A549 (cell line): ENCODE measurements at regions not wholly inside any gene's neighbourhood (a gene's known extent, or its start where the extent isn't known, plus 50 kb on each side); places are given as distances from the start of the nearest gene placed in this dataset.

Experiments used
- ATAC-seq, 2 experiments: fragments of 200-7000 bp in 1 of 2; fragments of >200 bp in 1 of 2; cut with Nextera tagmentation in 1 of 2; cut with Tn5 transposase in 1 of 2; 3 replicates each; pipeline versions ENCODE4 v1.8.0 to v1.9.1; 2018 to 2020; ENCODE audit warnings: mild to moderate bottlenecking in 1 of 2, moderate library complexity in 1 of 2
- CTCF ChIA-PET: fragments of 300-600 bp; sonication (Branson Sonifier 250); formaldehyde crosslinking; extraction: SDS; loops from one replicate; lab custom pipeline; 2021; ENCODE audit warnings: antibody characterized with exemption, inconsistent platforms; lab: Yijun Ruan, JAX
- POLR2A ChIA-PET: fragments of 350-600 bp; formaldehyde crosslinking; extraction: SDS; loops from one replicate; lab custom pipeline; 2021; ENCODE audit warnings: antibody characterized with exemption, inconsistent platforms; lab: Yijun Ruan, JAX
- DNase-seq, 2 experiments: peaks; one replicate each; pipeline versions ENCODE4 v3.0.0 to v3.0.0-alpha.2; 2011 to 2016; ENCODE audit warnings: low read depth in 1 of 2, low spot score in 1 of 2
- FAIRE-seq: peaks from 2 replicates; lab custom pipeline; 2011; peaks lifted over from hg19 to GRCh38; lab: Jason Lieb, UNC
- H3K27ac ChIP-seq, 2 experiments: fragments of >200 bp; sonication (Bioruptor Twin); formaldehyde crosslinking; 3 replicates each; pipeline ENCODE4 v1.5.1; 2016 to 2017
- H3K4me1 ChIP-seq: fragments of >200 bp; sonication (Bioruptor Twin); formaldehyde crosslinking; 3 replicates; pipeline ENCODE4 v1.6.1; 2016
- H3K4me2 ChIP-seq: fragments of >200 bp; sonication (Bioruptor Twin); formaldehyde crosslinking; 3 replicates; pipeline ENCODE4 v1.6.1; 2016
- H3K4me3 ChIP-seq: fragments of >200 bp; sonication (Bioruptor Twin); formaldehyde crosslinking; 3 replicates; pipeline ENCODE4 v1.5.1; 2016
- H3K9me3 ChIP-seq: fragments of >200 bp; sonication (Bioruptor Twin); formaldehyde crosslinking; 3 replicates; pipeline ENCODE4 v1.6.1; 2016
- CBX2 ChIP-seq: fragments of 200-600 bp; sonication (generic); IDR thresholded peaks from 2 replicates; pipeline ENCODE4 v1.6.1; 2016; ENCODE audit warnings: low read depth, mild to moderate bottlenecking, borderline replicate concordance
- CHD2 ChIP-seq: fragments of 150-350 bp; IDR thresholded peaks from 2 replicates; pipeline ENCODE4 v1.6.1; 2014; ENCODE audit warnings: low read length; ENCODE audit not compliant: partially characterized antibody
- CHD4 ChIP-seq: fragments of 200-600 bp; sonication (generic); IDR thresholded peaks from 2 replicates; pipeline ENCODE4 v1.6.1; 2016; ENCODE audit warnings: antibody characterized with exemption, mild to moderate bottlenecking, borderline replicate concordance
- EHMT2 ChIP-seq: fragments of 200-600 bp; sonication (generic); IDR thresholded peaks from 2 replicates; pipeline ENCODE4 v1.6.1; 2016; ENCODE audit warnings: antibody characterized with exemption, low read depth, mild to moderate bottlenecking, moderate library complexity
- EP300 ChIP-seq, 2 experiments: fragments of >200 bp; sonication (Bioruptor Twin); formaldehyde crosslinking; IDR thresholded peaks; 2 replicates in 1 of 2; 3 replicates in 1 of 2; pipeline ENCODE4 v1.6.1; 2016 to 2017
- FOSB ChIP-seq: fragments of 250-450 bp; sonication (Bioruptor Pico); IDR thresholded peaks from 2 replicates; pipeline ENCODE4 v1.5.0; 2020; ENCODE audit warnings: mild to moderate bottlenecking, moderate library complexity
- FOSL2 ChIP-seq, 2 experiments: fragments of 450-650 bp in 1 of 2; fragments of >200 bp in 1 of 2; sonication (Bioruptor Twin) in 1 of 2; formaldehyde crosslinking; IDR thresholded peaks; 2 replicates each; pipeline versions ENCODE4 v1.5.0 to v1.6.1; 2016 to 2020; ENCODE audit warnings: mild to moderate bottlenecking in 1 of 2, moderate library complexity in 1 of 2
- FOXS1 ChIP-seq: fragments of 250-450 bp; sonication (Bioruptor Pico); IDR thresholded peaks from 2 replicates; pipeline ENCODE4 v1.5.0; 2020; ENCODE audit warnings: mild to moderate bottlenecking, moderate library complexity
- GATA3 ChIP-seq: IDR thresholded peaks from 2 replicates; pipeline ENCODE4 v1.6.1; 2012; ENCODE audit warnings: borderline replicate concordance
- HEYL ChIP-seq: fragments of 250-450 bp; sonication (Bioruptor Pico); IDR thresholded peaks from 2 replicates; pipeline ENCODE4 v1.8.0; 2021; ENCODE audit warnings: mild to moderate bottlenecking, moderate library complexity
- HOXA7 ChIP-seq: fragments of 250-450 bp; sonication (Bioruptor Pico); IDR thresholded peaks from 2 replicates; pipeline ENCODE4 v1.5.0; 2020; ENCODE audit warnings: mild to moderate bottlenecking, moderate library complexity
- HOXB5 ChIP-seq: fragments of 250-450 bp; sonication (Bioruptor Pico); IDR thresholded peaks from 2 replicates; pipeline ENCODE4 v1.5.0; 2020; ENCODE audit warnings: mild to moderate bottlenecking, moderate library complexity
- JUN ChIP-seq, 2 experiments: fragments of >200 bp; sonication (Bioruptor Twin); formaldehyde crosslinking; IDR thresholded peaks; 2 replicates in 1 of 2; 3 replicates in 1 of 2; pipeline ENCODE4 v1.6.1; 2016 to 2017
- KDM1A ChIP-seq: fragments of 200-600 bp; sonication (generic); IDR thresholded peaks from 2 replicates; pipeline ENCODE4 v1.6.1; 2016; ENCODE audit warnings: low read depth, mild to moderate bottlenecking
- MAZ ChIP-seq: fragments of 150-350 bp; IDR thresholded peaks from 2 replicates; pipeline ENCODE4 v1.6.1; 2014; ENCODE audit warnings: antibody characterized with exemption, low read depth, low read length, borderline replicate concordance
- MYC ChIP-seq: IDR thresholded peaks from 2 replicates; pipeline ENCODE4 v1.6.1; 2012; ENCODE audit warnings: mild to moderate bottlenecking, inconsistent platforms, low read length, improper control_type of control experiment, borderline replicate concordance
- NFE2L2 ChIP-seq: fragments of 150-350 bp; conservative IDR thresholded peaks from 2 replicates; pipeline ENCODE4 v1.6.1; 2014; ENCODE audit warnings: low read length
- NR3C1 ChIP-seq: fragments of >200 bp; sonication (Bioruptor Twin); formaldehyde crosslinking; IDR thresholded peaks from 3 replicates; pipeline ENCODE4 v1.6.1; 2017
- PHF8 ChIP-seq: fragments of 200-600 bp; sonication (generic); IDR thresholded peaks from 2 replicates; pipeline ENCODE4 v1.6.1; 2016; ENCODE audit warnings: low read depth, mild to moderate bottlenecking, antibody characterized with exemption, moderate library complexity, borderline replicate concordance
- POLR2A ChIP-seq: IDR thresholded peaks from 2 replicates; pipeline ENCODE4 v1.6.1; 2012; ENCODE audit warnings: mild to moderate bottlenecking, low read length
- POLR2AphosphoS2 ChIP-seq: conservative IDR thresholded peaks from 2 replicates; pipeline ENCODE4 v1.6.1; 2012; ENCODE audit warnings: low read length, improper control_type of control experiment, inconsistent platforms
- RNF2 ChIP-seq: fragments of 200-600 bp; sonication (generic); IDR thresholded peaks from 2 replicates; pipeline ENCODE4 v1.6.1; 2016; ENCODE audit warnings: low read depth, mild to moderate bottlenecking, antibody characterized with exemption, moderate library complexity, borderline replicate concordance
- SREBF2 ChIP-seq: fragments of 450-650 bp; IDR thresholded peaks from 2 replicates; pipeline ENCODE4 v1.6.1; 2014; ENCODE audit warnings: mild to moderate bottlenecking, moderate library complexity
- WGBS: methylation state at CpG from one replicate; pipeline ENCODE4 v1.1.6; 2017; ENCODE audit errors: missing lambda C conversion rate; 5-methylcytosine and 5-hydroxymethylcytosine counted together
- TF ChIP-seq, protein P1 (sequence below): IDR thresholded peaks from 2 replicates; pipeline ENCODE4 v1.6.1; 2012; ENCODE audit warnings: low read depth, borderline replicate concordance
- TF ChIP-seq, protein P2 (sequence below): fragments of >200 bp; sonication (Bioruptor Twin); formaldehyde crosslinking; IDR thresholded peaks from 2 replicates; pipeline ENCODE4 v1.6.1; 2016
- TF ChIP-seq, protein P3 (sequence below): IDR thresholded peaks from 2 replicates; pipeline ENCODE4 v1.6.1; 2012
- TF ChIP-seq, protein P4 (sequence below): fragments of 250-450 bp; sonication (Bioruptor Pico); IDR thresholded peaks from 2 replicates; pipeline ENCODE4 v1.5.0; 2020; ENCODE audit warnings: low read depth, mild to moderate bottlenecking, moderate library complexity
- TF ChIP-seq, protein P5 (sequence below): IDR thresholded peaks from 2 replicates; pipeline ENCODE4 v1.6.1; 2012

DNA sequence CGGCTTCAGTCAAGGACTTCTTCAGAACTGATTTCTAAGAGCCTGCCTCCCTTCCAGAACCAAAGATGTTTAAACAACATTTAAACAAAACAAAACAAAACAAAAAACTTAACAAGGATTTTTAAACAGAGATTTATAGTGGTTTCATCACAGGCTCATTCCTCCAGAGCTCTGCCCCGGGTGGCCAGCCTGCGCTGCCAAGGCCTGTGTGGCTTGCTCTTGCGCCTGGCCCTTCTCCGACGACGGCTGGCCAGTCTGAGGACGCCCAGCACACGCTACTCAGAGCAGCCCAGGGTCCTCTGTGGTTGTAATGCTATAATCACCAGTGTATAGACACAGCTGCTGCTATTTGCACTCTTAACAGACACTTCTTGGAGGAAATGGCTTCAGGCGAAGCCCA lies 307.2 kb upstream of the MYOCD start:
- 80% methylated on average over 10 of the region's 10 CpGs for WGBS
- ATAC-seq: no peak
- H3K4me3 ChIP-seq: no peak overlapping the region
- H3K4me2 ChIP-seq: no peak overlapping the region
- no peak for TF ChIP-seq PHF8
- no peak for TF ChIP-seq HOXA7
- TF ChIP-seq SREBF2: no peak
- TF ChIP-seq, protein P1, sequence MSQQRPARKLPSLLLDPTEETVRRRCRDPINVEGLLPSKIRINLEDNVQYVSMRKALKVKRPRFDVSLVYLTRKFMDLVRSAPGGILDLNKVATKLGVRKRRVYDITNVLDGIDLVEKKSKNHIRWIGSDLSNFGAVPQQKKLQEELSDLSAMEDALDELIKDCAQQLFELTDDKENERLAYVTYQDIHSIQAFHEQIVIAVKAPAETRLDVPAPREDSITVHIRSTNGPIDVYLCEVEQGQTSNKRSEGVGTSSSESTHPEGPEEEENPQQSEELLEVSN: no peak
- no peak for TF ChIP-seq NFE2L2
- TF ChIP-seq, protein P2, sequence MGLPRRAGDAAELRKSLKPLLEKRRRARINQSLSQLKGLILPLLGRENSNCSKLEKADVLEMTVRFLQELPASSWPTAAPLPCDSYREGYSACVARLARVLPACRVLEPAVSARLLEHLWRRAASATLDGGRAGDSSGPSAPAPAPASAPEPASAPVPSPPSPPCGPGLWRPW: no peak
- TF ChIP-seq POLR2A: no peak
- TF ChIP-seq FOSB (CRISPR knock-in tag): no peak
- TF ChIP-seq, protein P3, sequence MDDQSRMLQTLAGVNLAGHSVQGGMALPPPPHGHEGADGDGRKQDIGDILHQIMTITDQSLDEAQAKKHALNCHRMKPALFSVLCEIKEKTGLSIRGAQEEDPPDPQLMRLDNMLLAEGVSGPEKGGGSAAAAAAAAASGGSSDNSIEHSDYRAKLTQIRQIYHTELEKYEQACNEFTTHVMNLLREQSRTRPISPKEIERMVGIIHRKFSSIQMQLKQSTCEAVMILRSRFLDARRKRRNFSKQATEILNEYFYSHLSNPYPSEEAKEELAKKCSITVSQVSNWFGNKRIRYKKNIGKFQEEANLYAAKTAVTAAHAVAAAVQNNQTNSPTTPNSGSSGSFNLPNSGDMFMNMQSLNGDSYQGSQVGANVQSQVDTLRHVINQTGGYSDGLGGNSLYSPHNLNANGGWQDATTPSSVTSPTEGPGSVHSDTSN: no peak
- TF ChIP-seq CHD2: no peak
- TF ChIP-seq, protein P4, sequence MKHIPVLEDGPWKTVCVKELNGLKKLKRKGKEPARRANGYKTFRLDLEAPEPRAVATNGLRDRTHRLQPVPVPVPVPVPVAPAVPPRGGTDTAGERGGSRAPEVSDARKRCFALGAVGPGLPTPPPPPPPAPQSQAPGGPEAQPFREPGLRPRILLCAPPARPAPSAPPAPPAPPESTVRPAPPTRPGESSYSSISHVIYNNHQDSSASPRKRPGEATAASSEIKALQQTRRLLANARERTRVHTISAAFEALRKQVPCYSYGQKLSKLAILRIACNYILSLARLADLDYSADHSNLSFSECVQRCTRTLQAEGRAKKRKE (CRISPR knock-in tag): no peak
- TF ChIP-seq GATA3: no peak
- TF ChIP-seq RNF2: no peak
- TF ChIP-seq MYC: no peak
- TF ChIP-seq JUN (IDR thresholded peaks at IDR 0.05): no peak
- TF ChIP-seq MAZ: no peak
- ChIA-PET CTCF (interaction anchor here (1.0 to 1.3 kb wide), 2 partner anchors 11 to 309 kb away, joined by 3 to 4 read pairs; no protein-coding TSS in a partner anchor), POLR2A (no interaction called here)
- no peak for DNase-seq
- H3K4me1 ChIP-seq: no peaks in the 10 kb centered on the region
- H3K27ac ChIP-seq: no peak overlapping the region
- FAIRE-seq: no peak
- peaks cover 2% of the 10 kb centered on the region; the same call in 2 of the 3 replicates for H3K9me3 ChIP-seq

DNA sequence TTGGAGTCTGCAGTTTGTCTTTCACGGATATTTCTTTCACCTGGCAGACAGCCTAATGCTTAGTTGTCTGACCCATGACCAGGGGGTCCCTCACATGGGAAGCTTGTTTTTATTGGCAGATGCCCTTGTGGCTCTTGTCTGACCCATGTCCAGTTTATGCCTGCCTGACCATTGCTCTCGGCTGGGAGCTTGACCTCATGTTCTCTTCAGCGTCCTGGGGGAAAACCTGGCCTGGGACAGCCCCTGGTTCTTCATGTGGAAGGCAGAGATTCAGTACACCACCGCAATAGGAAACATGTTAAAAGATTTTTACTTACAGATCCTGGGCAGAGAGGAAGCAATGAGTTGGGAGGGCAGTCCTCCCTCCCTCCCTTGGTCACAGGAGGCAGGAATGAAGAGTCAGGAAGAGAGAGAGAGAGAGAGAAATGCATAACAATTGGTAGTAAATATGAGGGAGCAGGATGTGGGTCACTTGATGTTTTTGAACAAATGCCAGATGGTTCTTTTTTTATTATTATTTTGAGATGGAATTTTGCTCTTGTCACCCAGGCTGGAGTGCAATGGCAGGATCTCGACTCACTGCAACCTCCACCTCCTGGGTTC lies 302.7 kb upstream of the MYOCD start:
- 30% methylated on average over 5 of the region's 5 CpGs for WGBS

More for the DNA sequence above, 302.7 kb upstream of the MYOCD start:
- Histone ChIP-seq H3K4me1 (peaks cover 9% of the 10 kb centered on the region; the same call in 1 of the 3 replicates), H3K27ac (no peak overlapping the region), H3K4me2 (no peak overlapping the region), H3K9me3 (peaks cover 10% of the 10 kb centered on the region; the same call in 2 of the 3 replicates), H3K4me3 (no peak overlapping the region)
- ChIA-PET POLR2A (no interaction called here), CTCF (interaction anchor here (0.8 to 0.9 kb wide), 2 partner anchors 20 to 106 kb away, joined by 3 read pairs; no protein-coding TSS in a partner anchor)
- FAIRE-seq: no peak
- ATAC-seq: no peak
- no peak for DNase-seq
- TF ChIP-seq EHMT2 (no peak), FOSB (CRISPR knock-in tag) (no peak), FOSL2 (IDR thresholded peaks at IDR 0.05) (no peak), FOSL2 (CRISPR knock-in tag; IDR thresholded peaks at IDR 0.05) (no peak), KDM1A (no peak), HOXB5 (CRISPR knock-in tag) (no peak), EP300 (IDR thresholded peaks at IDR 0.05) (no peak), HEYL (CRISPR knock-in tag) (no peak), CHD4 (no peak), NR3C1 (no peak), POLR2A (no peak), CBX2 (no peak), MYC (no peak), GATA3 (no peak), POLR2AphosphoS2 (no peak), CHD2 (no peak), FOXS1 (no peak), SREBF2 (no peak)
- TF ChIP-seq, protein P2: no peak
- TF ChIP-seq, protein P1: no peak
- TF ChIP-seq, protein P5, sequence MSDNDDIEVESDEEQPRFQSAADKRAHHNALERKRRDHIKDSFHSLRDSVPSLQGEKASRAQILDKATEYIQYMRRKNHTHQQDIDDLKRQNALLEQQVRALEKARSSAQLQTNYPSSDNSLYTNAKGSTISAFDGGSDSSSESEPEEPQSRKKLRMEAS: no peak
- TF ChIP-seq, all 56 proteins: peak for 0
